Heart right ventricle (tissue), 16 donors: ENCODE measurements at regions not wholly inside any gene's neighbourhood (a gene's known extent, or its start where the extent isn't known, plus 50 kb on each side); places are given as distances from the start of the nearest gene placed in this dataset.

Experiments
- ATAC-seq, 8 donors: fragments of 200-7000 bp; cut with Tn5 transposase; one replicate each; pipeline ENCODE4 v1.9.1; 2020; ENCODE audit warnings: mild to moderate bottlenecking in 8 of 8, moderate library complexity in 8 of 8, moderate number of reproducible peaks in 1 of 8
- DNase-seq, 2 donors: peaks; one replicate each; pipeline ENCODE4 v3.0.0-alpha.2; 2020
- H3K27ac ChIP-seq, 10 donors: fragments of 200-600 bp; sonication (generic) in 2 of 10; one replicate each; pipeline versions ENCODE4 v1.5.0 to v1.8.0; 2020 to 2022; ENCODE audit warnings: mild to moderate bottlenecking in 3 of 10
- H3K27me3 ChIP-seq, 7 donors: fragments of 200-600 bp; one replicate each; pipeline ENCODE4 v1.8.0; 2021 to 2022; ENCODE audit warnings: mild to moderate bottlenecking in 2 of 7
- H3K36me3 ChIP-seq, 9 donors: fragments of 200-600 bp; sonication (generic) in 1 of 9; one replicate each; pipeline versions ENCODE4 v1.5.0 to v1.8.0; 2020 to 2022; ENCODE audit warnings: mild to moderate bottlenecking in 2 of 9
- H3K4me1 ChIP-seq, 9 donors: fragments of 200-600 bp; sonication (generic) in 1 of 9; one replicate each; pipeline versions ENCODE4 v1.5.0 to v1.8.0; 2020 to 2022; ENCODE audit warnings: mild to moderate bottlenecking in 4 of 9
- H3K4me3 ChIP-seq, 10 donors: fragments of 200-600 bp; sonication (generic) in 2 of 10; one replicate each; pipeline versions ENCODE4 v1.5.0 to v1.8.0; 2020 to 2022; ENCODE audit warnings: mild to moderate bottlenecking in 7 of 10, moderate library complexity in 2 of 10
- H3K9me3 ChIP-seq, 11 donors: fragments of 200-600 bp in 10 of 11; sonication (generic) in 2 of 11; one replicate each; pipeline versions ENCODE4 v1.5.0 to v1.8.0; 2013 to 2022; ENCODE audit warnings: mild to moderate bottlenecking in 2 of 11, control low read depth in 1 of 11, moderate library complexity in 1 of 11
- CTCF ChIP-seq, 9 donors: fragments of 200-600 bp; sonication (generic) in 2 of 9; IDR thresholded peaks; one replicate each; pipeline versions ENCODE4 v1.5.0 to v1.8.0; 2021 to 2022; ENCODE audit warnings: antibody characterized with exemption in 9 of 9, mild to moderate bottlenecking in 5 of 9, moderate library complexity in 1 of 9
- WGBS, 2 donors: extraction: QIAGEN DNeasy Blood & Tissue Kit; methylation state at CpG; one replicate each; pipeline ENCODE4 v1.1.7; 2013; ENCODE audit warnings: inconsistent platforms in 1 of 2; 5-methylcytosine and 5-hydroxymethylcytosine counted together
- intact Hi-C, 10 donors: fragments of 100-400 bp; cut with DNase I; formaldehyde crosslinking; loops; one replicate each; pipeline versions ENCODE4 v1.11.1 to v1.14.2; 2022
- donor health status: Arrhythmogenic right ventricular cardiomyopathy.
- donor health status: ischemic (EF 13 %, LVEDD 7.1; RV severe dilation, severe dysfunction).
- donor health status: healthy with polysubstance abuse.
- donor health status: DM: no; HTN: yes; CAD: no.
- donor health status: DM: no; HTN: no; CAD: no.
- donor health status: ischemic (EF 25% LVEDD 6.9; RV normal size, moderate dysfunction).
- donor health status: ischemic (EF 25% LVEDD 5.7; RV mildly dilated, moderate dysfunction).
- donor health status: healthy.
- donor health status: DM: yes; HTN: yes; CAD: no.
- donor health status: Ischemic cardiomyopathy.
- donor health status: ischemic (EF 35%, LVEDD 5.7; RV mildly dilated, moderate dysfunction).
- donor health status: nonischemic (EF 11% LVEDD 7.7; RV severe dilation, severe dysfunction).
- donor health status: DM: yes; HTN: yes; CAD: no.
- donor health status: PGD.
- donor health status: ischemic (EF 29% LVEDD 5.4; RV normal size, mild dysfunction).
- donor health status: nonischemic (EF 23%, LVEDD 6.1; RV moderate dilation, normal function).

DNA sequence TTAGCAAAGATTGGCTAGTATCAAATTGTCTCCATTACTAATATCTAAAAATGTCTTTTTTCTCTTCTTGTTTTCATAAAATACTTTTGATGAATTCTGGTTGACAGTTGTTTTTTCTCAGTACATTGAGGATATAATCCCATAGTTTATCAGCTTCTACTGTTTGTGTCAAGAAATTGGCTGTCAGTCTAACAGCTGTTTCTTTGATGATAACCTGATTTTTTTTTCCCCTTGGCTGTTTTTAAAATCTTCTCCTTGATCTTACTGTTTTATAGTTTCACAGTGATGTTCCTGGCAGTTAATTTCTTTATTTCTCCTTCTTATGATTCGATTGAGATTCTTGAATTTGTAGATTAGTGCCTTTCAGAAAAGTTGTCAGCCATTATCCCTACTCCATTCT is 315.3 kb upstream of the PMFBP1 start:
- H3K9me3 ChIP-seq: peaks cover 0 to 5% (median 0%) of the 10 kb centered on the region in 11 donors
- TF ChIP-seq CTCF (IDR thresholded peaks at IDR 0.05): no peak
- ATAC-seq (no peak), DNase-seq (no peak)
- no peaks in the 10 kb centered on the region for H3K27me3 ChIP-seq
- no peaks in the 10 kb centered on the region for H3K4me1 ChIP-seq
- intact Hi-C loops: no loop called here
- H3K27ac ChIP-seq: no peak overlapping the region
- H3K36me3 ChIP-seq: no peaks in the 10 kb centered on the region
- 95% methylated on average over 1 of the region's 1 CpG for WGBS, 2 donors
- no peak overlapping the region for H3K4me3 ChIP-seq

DNA sequence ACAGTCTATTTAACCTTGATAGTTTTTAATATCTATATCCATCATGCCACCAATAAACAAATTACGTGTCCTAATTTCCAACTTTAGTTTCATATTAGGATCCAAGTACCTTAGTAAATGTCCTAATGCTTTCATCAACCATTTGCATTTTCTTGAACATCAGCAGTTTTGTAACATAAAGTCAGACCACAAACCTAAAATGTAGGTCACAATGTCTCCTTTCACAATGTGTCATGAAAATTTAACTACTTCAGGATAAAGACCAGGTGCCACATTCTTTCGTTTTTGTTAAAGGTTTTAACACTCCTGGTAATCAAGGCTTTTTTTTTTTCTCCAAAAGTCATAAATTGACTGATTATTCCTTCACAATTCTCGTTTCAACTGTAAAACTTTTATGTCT is 310.7 kb upstream of the PMFBP1 start:
- whole genome bisulfite sequencing, 2 donors: 81% methylated on average over 3 of the region's 3 CpGs
- DNase-seq (no peak), ATAC-seq (no peak)
- TF ChIP-seq CTCF (IDR thresholded peaks at IDR 0.05): no peak
- Histone ChIP-seq H3K9me3 (peaks cover 0 to 5% (median 0%) of the 10 kb centered on the region in 11 donors), H3K27me3 (no peaks in the 10 kb centered on the region), H3K4me3 (no peak overlapping the region), H3K4me1 (peaks cover 0 to 8% (median 0%) of the 10 kb centered on the region in 9 donors), H3K36me3 (no peaks in the 10 kb centered on the region), H3K27ac (no peak overlapping the region)
- intact Hi-C loops: no loop called here

- H3K4me1 ChIP-seq: peaks cover 0 to 8% (median 0%) of the 10 kb centered on the region in 9 donors
- intact Hi-C loops: no loop called here
- ATAC-seq (no peak), DNase-seq (no peak)
- H3K27ac ChIP-seq: no peak overlapping the region
- no peaks in the 10 kb centered on the region for H3K36me3 ChIP-seq
- H3K27me3 ChIP-seq: no peaks in the 10 kb centered on the region
- TF ChIP-seq CTCF (IDR thresholded peaks at IDR 0.05): no peak
- H3K9me3 ChIP-seq: no peaks in the 10 kb centered on the region
- no peak overlapping the region for H3K4me3 ChIP-seq
Measured at GRCh38 chr16:72481419-72481818, 309.5 kb upstream of the PMFBP1 start.

DNA sequence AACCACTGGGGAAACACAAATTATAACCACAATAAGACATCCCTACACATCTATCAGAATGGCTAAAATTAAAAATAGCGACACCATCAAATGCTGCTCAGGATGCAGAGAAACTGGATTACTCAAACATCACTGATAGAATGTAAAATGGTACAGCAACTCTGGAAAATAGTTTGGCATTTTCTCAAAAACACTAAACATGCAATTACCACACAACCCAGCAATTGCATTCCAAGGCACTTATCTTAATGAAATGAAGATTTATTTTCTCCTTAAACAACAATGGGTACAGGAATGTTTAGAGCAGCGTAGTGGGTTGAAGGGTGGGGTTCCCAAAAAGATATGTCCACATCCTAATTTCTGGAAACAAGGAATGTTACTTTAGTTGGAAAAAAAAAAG is 309.0 kb upstream of the PMFBP1 start:
- DNase-seq (no peak), ATAC-seq (no peak)
- Histone ChIP-seq H3K27me3 (no peaks in the 10 kb centered on the region), H3K4me1 (peaks cover 0 to 8% (median 0%) of the 10 kb centered on the region in 9 donors), H3K4me3 (no peak overlapping the region), H3K9me3 (no peaks in the 10 kb centered on the region), H3K27ac (no peak overlapping the region), H3K36me3 (no peaks in the 10 kb centered on the region)
- intact Hi-C loops: no loop called here
- 66 to 69% methylated on average over 2 of the region's 2 CpGs for WGBS, 2 donors
- no peak for TF ChIP-seq CTCF (IDR thresholded peaks at IDR 0.05)

DNA sequence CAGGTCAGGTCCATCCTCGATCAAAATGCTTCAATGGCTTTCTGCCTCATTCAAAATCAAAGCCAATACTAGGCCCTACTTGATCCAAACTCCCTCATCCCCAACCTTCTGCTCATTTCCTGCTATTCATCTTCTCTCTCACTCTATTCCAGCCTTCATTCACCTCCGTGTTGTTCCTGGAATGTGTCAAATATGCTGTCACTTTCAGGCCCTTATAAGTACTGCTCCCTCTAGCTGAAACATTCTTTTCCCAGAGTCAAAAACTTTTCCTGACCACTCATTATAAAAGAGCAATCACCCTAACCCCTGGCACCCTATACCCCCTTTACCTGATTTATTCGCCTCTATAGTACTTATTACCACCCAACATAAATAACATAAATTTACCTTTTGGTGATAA is 303.7 kb upstream of the PMFBP1 start:
- intact Hi-C loops: loop anchor here in 1 of 10 donors (10.0 kb wide), 1 partner anchor 351 kb away; no protein-coding TSS in a partner anchor
- no peak for ATAC-seq
- no peak overlapping the region for H3K4me3 ChIP-seq
- no peaks in the 10 kb centered on the region for H3K27me3 ChIP-seq
- H3K27ac ChIP-seq: no peak overlapping the region
- no peaks in the 10 kb centered on the region for H3K9me3 ChIP-seq
- no peak for DNase-seq
- no peaks in the 10 kb centered on the region for H3K36me3 ChIP-seq
- 71 to 75% methylated on average over 3 of the region's 3 CpGs for WGBS, 2 donors
- H3K4me1 ChIP-seq: no peaks in the 10 kb centered on the region
- no peak for TF ChIP-seq CTCF (IDR thresholded peaks at IDR 0.05)
